HCT116 (cell line): ENCODE measurements at regions not wholly inside any gene's neighbourhood (a gene's known extent, or its start where the extent isn't known, plus 50 kb on each side); places are given as distances from the start of the nearest gene placed in this dataset.

Source experiments
- ATAC-seq: fragments of 200-7000 bp; cut with Tn5 transposase; 2 replicates; pipeline ENCODE4 v1.9.1; 2020; ENCODE audit warnings: mild to moderate bottlenecking, moderate library complexity
- BruUV-seq: library from RNA; stranded (reverse); fragments of 400-500 nt; replicated peaks from 2 replicates; lab custom pipeline; 2021; lab: Mats Ljungman, UMichigan
- CTCF ChIA-PET: fragments of 300-600 bp; sonication (Branson Sonifier 250); formaldehyde crosslinking; loops from one replicate; lab custom pipeline; 2021; ENCODE audit warnings: antibody characterized with exemption; lab: Charles Lee
- POLR2A ChIA-PET: fragments of 300-600, 350-600 bp; sonication (Branson Sonifier 250); formaldehyde crosslinking; loops from one replicate; lab custom pipeline; 2021; ENCODE audit warnings: antibody characterized with exemption; lab: Charles Lee
- RAD21 ChIA-PET, 2 experiments: fragments of 300-600 bp; sonication (Branson Sonifier 250); formaldehyde crosslinking; loops; one replicate each; lab custom pipeline; 2023; ENCODE audit warnings: low total read pairs in 2 of 2; ENCODE audit not compliant: uncharacterized antibody in 2 of 2, unreplicated experiment in 2 of 2, low non-redundant PET in 1 of 2; lab: Charles Lee
- DNase-seq: peaks from one replicate; pipeline ENCODE4 v3.0.0-alpha.2; 2010; ENCODE audit warnings: low read depth, low spot score
- H2AFZ ChIP-seq: fragments of 200-600 bp; shearing (Covaris generic), sonication (generic); 2 replicates; pipeline ENCODE4 v1.6.1; 2017; ENCODE audit warnings: low read depth, mixed run types, mixed read lengths, antibody characterized with exemption, low read length; ENCODE audit not compliant: poor library complexity, severe bottlenecking
- H3K27ac ChIP-seq: 2 replicates; pipeline ENCODE4 v1.5.1; 2012; ENCODE audit warnings: low read depth, low read length
- H3K27me3 ChIP-seq: fragments of 200-600 bp; sonication (generic); 2 replicates; pipeline ENCODE4 v1.6.1; 2016; ENCODE audit warnings: mixed run types, low read length, mixed read lengths; ENCODE audit not compliant: insufficient read depth
- H3K36me3 ChIP-seq, 2 experiments: fragments of 200-500 bp in 1 of 2; fragments of 200-600 bp in 1 of 2; sonication (Bioruptor generic) in 1 of 2; sonication (generic) in 1 of 2; 2 replicates each; pipeline versions ENCODE4 v1.5.1 to v1.6.1; 2014 to 2016; ENCODE audit warnings: low read length in 2 of 2, inconsistent platforms in 1 of 2, mixed read lengths in 1 of 2, mixed run types in 1 of 2; ENCODE audit not compliant: insufficient read depth in 2 of 2, control insufficient read depth in 1 of 2
- H3K4me1 ChIP-seq, 2 experiments: fragments of 200-600 bp in 1 of 2; sonication (generic) in 1 of 2; 2 replicates each; pipeline versions ENCODE4 v1.5.1 to v1.6.1; 2012 to 2017; ENCODE audit warnings: low read length in 2 of 2, inconsistent platforms in 1 of 2, mild to moderate bottlenecking in 1 of 2, mixed read lengths in 1 of 2, mixed run types in 1 of 2, moderate library complexity in 1 of 2; ENCODE audit not compliant: insufficient read depth in 2 of 2, control insufficient read depth in 1 of 2
- H3K4me2 ChIP-seq: fragments of 200-600 bp; sonication (generic); 2 replicates; pipeline ENCODE4 v1.6.1; 2017; ENCODE audit warnings: mixed run types, low read length, mixed read lengths
- H3K4me3 ChIP-seq, 2 experiments: fragments of 200-600 bp in 1 of 2; sonication (generic) in 1 of 2; replicated peaks in 1 of 2; 2 replicates each; pipeline ENCODE4 v1.5.1; 2011 to 2016; ENCODE audit warnings: low read length in 2 of 2, control low read depth in 1 of 2, low read depth in 1 of 2, mild to moderate bottlenecking in 1 of 2, mixed read lengths in 1 of 2, mixed run types in 1 of 2
- H3K79me2 ChIP-seq: fragments of 200-600 bp; sonication (generic); 2 replicates; pipeline ENCODE4 v1.6.1; 2017; ENCODE audit warnings: mild to moderate bottlenecking, mixed run types, low read length, moderate library complexity, mixed read lengths; ENCODE audit not compliant: insufficient read depth
- H3K9ac ChIP-seq: fragments of 200-600 bp; sonication (generic); 2 replicates; pipeline ENCODE4 v1.6.1; 2016; ENCODE audit warnings: low read length, mixed read lengths
- H3K9me2 ChIP-seq: fragments of 200-600 bp; sonication (generic), shearing (Covaris generic); 2 replicates; pipeline ENCODE4 v1.6.1; 2017; ENCODE audit warnings: mixed run types, mild to moderate bottlenecking, moderate library complexity; ENCODE audit not compliant: insufficient read depth
- H3K9me3 ChIP-seq, 2 experiments: fragments of 200-500 bp in 1 of 2; fragments of 200-600 bp in 1 of 2; sonication (Bioruptor generic) in 1 of 2; sonication (generic) in 1 of 2; 2 replicates each; pipeline ENCODE4 v1.6.1; 2014 to 2017; ENCODE audit warnings: low read length in 2 of 2, mixed read lengths in 2 of 2, inconsistent platforms in 1 of 2, low read depth in 1 of 2, mild to moderate bottlenecking in 1 of 2, mixed run types in 1 of 2, moderate library complexity in 1 of 2; ENCODE audit not compliant: control insufficient read depth in 1 of 2, insufficient read depth in 1 of 2
- H4K20me1 ChIP-seq: fragments of 200-600 bp; sonication (generic), shearing (Covaris generic); 2 replicates; pipeline ENCODE4 v1.6.1; 2017; ENCODE audit warnings: mixed run types, mild to moderate bottlenecking, moderate library complexity; ENCODE audit not compliant: insufficient read depth
- CTCF ChIP-seq, 3 experiments: fragments of 200-600 bp in 1 of 3; sonication (generic) in 1 of 3; IDR thresholded peaks in 2 of 3; conservative IDR thresholded peaks in 1 of 3; 2 replicates each; pipeline ENCODE4 v1.5.1; 2012 to 2017; ENCODE audit warnings: low read depth in 2 of 3, low read length in 2 of 3, antibody characterized with exemption in 1 of 3, borderline replicate concordance in 1 of 3, control low read depth in 1 of 3, mild to moderate bottlenecking in 1 of 3, mixed read lengths in 1 of 3, mixed run types in 1 of 3, moderate library complexity in 1 of 3; ENCODE audit not compliant: insufficient read depth in 1 of 3
- EGR1 ChIP-seq: IDR thresholded peaks from 2 replicates; pipeline ENCODE4 v1.6.1; 2012; ENCODE audit warnings: low read depth
- EZH2 ChIP-seq: fragments of 200-600 bp; sonication (generic); IDR thresholded peaks from 2 replicates; pipeline ENCODE4 v1.6.1; 2017; ENCODE audit warnings: antibody characterized with exemption, mixed run types
- EZH2phosphoT487 ChIP-seq: fragments of 200-600 bp; IDR thresholded peaks from 2 replicates; pipeline ENCODE4 v1.6.1; 2018; ENCODE audit warnings: antibody characterized with exemption, borderline replicate concordance
- FOSL1 ChIP-seq: IDR thresholded peaks from 2 replicates; pipeline ENCODE4 v1.6.1; 2012; ENCODE audit warnings: low read depth
- MAX ChIP-seq: IDR thresholded peaks from 2 replicates; pipeline ENCODE4 v1.6.1; 2012
- POLR2A ChIP-seq: IDR thresholded peaks from 2 replicates; pipeline ENCODE4 v1.7.0; 2011; ENCODE audit warnings: borderline replicate concordance; ENCODE audit not compliant: insufficient read depth, insufficient read length; ENCODE audit errors: extremely low read depth
- POLR2AphosphoS5 ChIP-seq: IDR thresholded peaks from 2 replicates; pipeline ENCODE4 v1.6.1; 2011; ENCODE audit warnings: mild to moderate bottlenecking, low read depth, low read length, moderate library complexity
- RAD21 ChIP-seq: IDR thresholded peaks from 2 replicates; pipeline ENCODE4 v1.6.1; 2012; ENCODE audit warnings: low read depth, mild to moderate bottlenecking
- SIN3A ChIP-seq: IDR thresholded peaks from 2 replicates; pipeline ENCODE4 v1.6.1; 2012; ENCODE audit warnings: low read depth
- SP1 ChIP-seq: IDR thresholded peaks from 2 replicates; pipeline ENCODE4 v1.6.1; 2012; ENCODE audit warnings: low read depth
- ZFX ChIP-seq: fragments of 450-650 bp; IDR thresholded peaks from 2 replicates; pipeline ENCODE4 v1.6.1; 2017
- ZNF274 ChIP-seq: fragments of 200-500 bp; sonication (Bioruptor generic); IDR thresholded peaks from 2 replicates; pipeline ENCODE4 v1.6.1; 2014; ENCODE audit warnings: mild to moderate bottlenecking, low read depth, low read length, inconsistent platforms
- intact Hi-C: fragments of 100-400 bp; cut with micrococcal nuclease; formaldehyde crosslinking; loops from 2 replicates; pipeline ENCODE4 v1.10.0; 2022

- ChIA-PET POLR2A (no interaction called here), RAD21 (no interaction called here), CTCF (no interaction called here)
- no TSS peak for BruUV-seq
- no peak overlapping the region for H3K27ac ChIP-seq
- H3K36me3 ChIP-seq = no peaks in the 10 kb centered on the region
- H3K4me3 ChIP-seq = no peak overlapping the region
- no peaks in the 10 kb centered on the region for H3K9me3 ChIP-seq
- H3K9me2 ChIP-seq = no peaks in the 10 kb centered on the region
- no peak overlapping the region for H3K9ac ChIP-seq
- DNase-seq (no peak), ATAC-seq (no peak)
- H3K27me3 ChIP-seq = peaks cover 14% of the 10 kb centered on the region; the same call in 1 of the 2 replicates
- H3K4me1 ChIP-seq = no peaks in the 10 kb centered on the region
- H3K4me2 ChIP-seq = no peak overlapping the region
- peak overlapping the region; percentile 35 for H2AFZ ChIP-seq
- TF ChIP-seq SIN3A (no peak), SP1 (no peak), ZNF274 (no peak), CTCF (IDR thresholded peaks at IDR 0.05 in 2 of 3, conservative IDR thresholded peaks at IDR 0.05 in 1 of 3; ENCODE audit: borderline replicate concordance in 1 of 3, insufficient read depth in 1 of 3, low read depth in 2 of 3, low read length in 2 of 3) (no peak), MAX (no peak), EGR1 (no peak), POLR2AphosphoS5 (no peak), FOSL1 (no peak), RAD21 (no peak), POLR2A (no peak), EZH2 (no peak), ZFX (no peak), EZH2phosphoT487 (no peak)
- TF ChIP-seq, all 23 proteins: peak for 0
- H4K20me1 ChIP-seq = no peaks in the 10 kb centered on the region
- intact Hi-C loops = no loop called here
- no peaks in the 10 kb centered on the region for H3K79me2 ChIP-seq
Measured at GRCh38 chr20:51076786-51077685, 54.1 kb upstream of the KCNG1 start.
